ENCODE measurements at regions not wholly inside any gene's neighbourhood (a gene's known extent, or its start where the extent isn't known, plus 50 kb on each side); places are given as distances from the start of the nearest gene placed in this dataset.
"Not testable (repeated sequence)": the region's sequence is repeated elsewhere in the genome, so short reads cannot be mapped to it uniquely, and the experiment has no call there.

- DNase-seq: no peak
Measured at GRCh38 chr2:122074201-122074600, 318.8 kb downstream of the TSN start.

- no peak for DNase-seq
Measured at GRCh38 chr2:122075381-122075780, 319.9 kb downstream of the TSN start.

GRCh38 chr2:122077114-122077513, 321.7 kb downstream of the TSN start:
- DNase-seq: no peak

DNA sequence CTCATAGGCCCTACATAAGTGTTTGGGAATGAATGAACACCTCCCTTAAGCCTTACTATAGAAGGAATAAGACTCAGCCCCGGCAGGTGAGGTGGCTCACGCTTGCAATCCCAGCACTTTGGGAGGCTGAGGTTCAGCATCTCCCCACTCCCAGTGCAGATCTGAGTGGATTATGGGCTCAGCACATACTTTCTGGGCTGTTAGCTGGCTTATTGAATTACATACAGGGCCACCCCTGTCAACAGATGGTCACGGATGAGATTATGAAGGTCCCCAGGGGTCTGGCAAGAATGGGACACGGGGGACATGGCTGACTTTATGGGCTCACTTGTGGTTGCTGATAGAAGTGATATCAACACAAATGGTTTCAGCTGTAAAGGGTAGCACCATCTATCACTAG, 322.3 kb downstream of the TSN start:
- DNase-seq: no peak

DNA sequence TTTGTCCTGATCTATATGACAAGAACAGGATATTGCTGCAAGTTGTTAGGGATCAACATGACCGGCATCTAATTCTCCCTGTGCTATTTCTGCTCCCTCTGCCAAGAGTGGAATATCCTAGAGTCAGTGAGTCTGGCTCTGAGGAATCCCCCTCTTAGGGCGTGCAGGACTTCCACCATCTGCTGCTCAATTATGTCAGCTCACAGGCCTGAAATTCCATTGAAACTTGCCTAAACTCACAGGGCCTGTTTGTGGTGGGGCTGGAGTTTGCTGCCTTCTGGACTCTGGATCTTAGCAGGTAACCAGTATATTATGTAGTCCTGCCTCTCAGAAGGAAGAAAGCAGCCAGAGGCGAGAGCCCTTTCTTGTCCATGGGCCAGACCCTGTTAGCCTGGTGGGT, 323.0 kb downstream of the TSN start:
- DNase-seq: no peak

DNA sequence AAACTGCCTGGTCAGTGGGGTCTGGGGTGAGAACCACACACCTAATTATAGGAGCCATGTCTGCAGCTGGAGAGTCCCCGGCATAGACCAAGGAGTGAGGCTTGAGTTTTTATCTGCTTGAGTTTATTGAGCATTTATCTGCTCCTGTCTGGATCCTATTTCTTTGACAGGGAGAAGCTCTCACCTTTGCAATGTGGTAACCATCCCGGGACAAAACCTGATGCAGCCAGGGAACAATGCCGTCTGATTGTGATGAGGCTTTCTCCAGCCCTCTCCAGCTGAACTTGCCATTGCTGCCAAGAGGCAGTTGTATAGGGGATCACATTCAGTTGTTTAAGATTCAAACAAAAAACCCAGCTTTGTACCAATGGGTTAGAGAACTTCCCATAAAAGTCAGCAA, 324.4 kb downstream of the TSN start:
- no peak for DNase-seq

GRCh38 chr2:122080316-122080715, 324.9 kb downstream of the TSN start:
- no peak for DNase-seq

DNA sequence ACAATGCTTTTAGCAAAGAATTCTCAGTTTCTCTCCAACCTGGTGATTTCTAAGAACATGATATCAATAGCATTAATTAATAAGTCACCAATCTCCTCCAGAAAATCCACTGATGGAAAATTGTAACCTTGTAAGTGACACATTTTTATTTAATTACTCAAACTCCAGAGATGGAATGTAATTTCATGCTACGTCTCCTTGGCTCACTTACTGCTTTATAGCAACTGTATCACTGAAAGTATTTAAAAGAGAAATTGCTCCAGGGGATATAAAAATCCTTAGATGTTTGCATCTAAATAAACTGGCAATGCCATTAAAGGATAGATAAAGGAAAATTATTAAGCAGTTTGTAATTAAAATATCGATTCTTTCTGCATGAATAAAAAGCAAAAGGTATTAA, 325.4 kb downstream of the TSN start:
- no peak for DNase-seq

GRCh38 chr2:122081751-122082150, 326.3 kb downstream of the TSN start:
- DNase-seq: no peak

- no peak for DNase-seq
Measured at GRCh38 chr2:122083256-122084048, 328.0 kb downstream of the TSN start.

DNA sequence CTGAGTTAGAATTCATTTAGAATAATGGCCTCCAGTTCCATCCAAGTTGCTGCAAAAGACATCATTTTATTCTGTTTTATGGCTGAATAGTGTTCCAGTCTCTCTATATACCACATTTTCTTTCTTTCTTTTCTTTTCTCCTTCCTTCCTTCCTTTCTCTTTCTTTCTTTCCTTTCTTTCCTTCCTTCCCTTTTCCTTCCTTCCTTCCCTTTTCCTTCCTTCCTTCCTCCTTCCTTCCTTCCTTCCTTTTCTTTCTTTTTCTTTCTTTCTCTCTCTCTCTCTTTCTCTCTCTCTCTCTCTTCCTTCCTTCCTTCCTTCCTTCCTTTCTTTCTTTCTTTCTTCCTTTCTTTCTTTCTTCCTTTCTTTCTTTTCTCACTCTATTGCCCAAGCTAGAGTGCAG, 330.2 kb downstream of the TSN start:
- DNase-seq: not testable (repeated sequence)

- no peak for DNase-seq
Measured at GRCh38 chr2:122094557-122094956, 339.1 kb downstream of the TSN start.

- no peak for DNase-seq
Measured at GRCh38 chr2:122096761-122097160, 341.3 kb downstream of the TSN start.

DNA sequence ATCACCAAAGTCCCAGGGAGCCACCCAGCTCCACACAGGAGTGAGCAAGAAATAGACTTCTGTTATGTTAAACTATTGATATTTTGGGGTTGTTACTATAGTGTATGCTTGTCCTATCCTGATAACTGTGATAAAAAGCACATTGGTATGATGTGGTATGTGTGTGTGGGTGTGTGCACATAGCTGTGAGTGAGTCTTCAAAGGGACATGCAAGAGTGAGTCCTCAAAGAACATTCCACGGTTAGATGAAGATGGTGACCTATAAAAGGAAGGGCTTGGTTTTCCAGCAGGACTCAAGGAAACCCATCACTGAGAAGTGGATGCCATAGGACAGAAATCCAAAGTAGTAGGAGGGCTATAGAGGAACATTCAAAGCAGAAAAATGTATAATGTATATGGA, 342.9 kb downstream of the TSN start:
- DNase-seq: no peak

DNA sequence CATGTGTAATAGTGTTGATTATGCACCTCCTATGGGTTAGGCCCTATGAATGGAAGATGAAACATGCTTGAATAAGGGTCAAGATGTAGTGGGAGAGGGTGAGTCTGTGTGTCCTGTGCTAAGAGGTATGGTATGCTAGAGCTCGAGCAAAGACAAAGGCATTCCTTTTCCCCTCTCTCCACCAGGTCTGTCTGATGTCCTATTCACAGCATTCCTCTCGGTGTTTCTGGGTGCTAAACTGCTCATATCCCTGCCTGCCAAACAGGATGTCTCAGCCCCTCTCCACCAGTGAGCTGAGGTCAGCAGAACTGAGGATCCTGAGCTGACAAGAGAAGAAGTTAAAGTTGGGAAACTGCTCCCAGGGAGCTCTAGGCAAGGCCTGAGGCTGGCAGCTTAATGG, 344.9 kb downstream of the TSN start:
- no peak for DNase-seq

DNA sequence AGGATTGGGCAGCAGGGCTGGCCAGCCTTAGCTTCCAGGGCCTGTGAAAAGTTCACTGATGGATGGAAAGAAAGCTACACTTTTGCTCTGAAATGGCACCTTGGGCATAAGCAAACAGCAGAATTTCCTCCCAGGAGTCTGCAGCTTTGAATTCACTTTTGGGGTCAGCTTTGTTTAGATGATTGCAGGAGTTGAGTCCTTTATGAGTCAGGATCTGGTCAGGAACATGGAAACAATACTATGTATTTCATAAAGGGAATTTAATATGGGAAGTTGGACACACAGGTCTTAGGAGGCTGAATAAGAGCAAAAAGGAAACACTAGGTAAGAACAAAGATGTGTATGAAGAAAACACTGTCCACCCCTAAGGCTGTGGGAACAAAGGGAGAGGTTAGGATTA, 345.3 kb downstream of the TSN start:
- no peak for DNase-seq

DNA sequence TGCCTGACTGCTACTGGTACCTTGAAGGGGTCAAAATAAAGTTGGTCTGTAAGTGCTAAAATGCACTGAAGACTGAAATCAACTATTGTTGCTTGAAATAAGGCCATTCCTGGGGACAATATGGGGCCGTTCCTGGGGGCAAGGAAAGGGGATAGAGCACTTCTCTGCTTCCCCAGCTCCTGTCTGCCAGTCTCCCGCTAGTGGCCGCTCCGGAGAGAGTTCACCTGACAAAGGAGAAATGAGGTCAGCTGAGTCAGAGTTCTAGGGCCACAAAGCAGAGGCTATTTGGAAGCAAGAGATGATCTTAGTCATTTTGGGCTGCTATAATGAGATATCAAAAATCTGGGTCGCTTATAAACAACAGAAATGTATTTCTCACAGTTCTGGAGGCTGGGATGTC, 345.9 kb downstream of the TSN start:
- no peak for DNase-seq

GRCh38 chr2:122105171-122105876, 349.9 kb downstream of the TSN start:
- DNase-seq: no peak

- no peak for DNase-seq
Measured at GRCh38 chr2:122105877-122106206, 350.4 kb downstream of the TSN start.

DNA sequence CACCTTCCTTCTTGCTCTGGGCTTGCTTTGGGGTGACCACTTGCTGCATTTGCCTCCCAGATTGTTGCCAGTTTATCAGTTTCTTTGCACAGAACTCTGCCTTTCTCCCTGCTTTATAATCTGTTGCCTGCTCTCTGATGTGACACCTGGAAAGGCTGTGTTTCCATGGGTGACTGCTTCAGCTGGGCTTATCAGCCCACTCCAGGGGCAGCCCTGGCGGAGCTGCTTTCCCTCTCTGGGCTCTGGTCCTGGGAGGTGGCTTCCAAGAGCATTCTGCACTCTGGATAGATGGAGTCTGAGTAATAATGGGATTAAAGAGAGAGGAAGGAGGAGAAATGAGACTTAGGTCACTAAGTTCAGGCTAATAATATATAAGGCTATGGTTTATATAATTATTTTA, 352.7 kb downstream of the TSN start:
- no peak for DNase-seq

GRCh38 chr2:122112216-122113005, 357.0 kb downstream of the TSN start:
- DNase-seq: no peak

DNA sequence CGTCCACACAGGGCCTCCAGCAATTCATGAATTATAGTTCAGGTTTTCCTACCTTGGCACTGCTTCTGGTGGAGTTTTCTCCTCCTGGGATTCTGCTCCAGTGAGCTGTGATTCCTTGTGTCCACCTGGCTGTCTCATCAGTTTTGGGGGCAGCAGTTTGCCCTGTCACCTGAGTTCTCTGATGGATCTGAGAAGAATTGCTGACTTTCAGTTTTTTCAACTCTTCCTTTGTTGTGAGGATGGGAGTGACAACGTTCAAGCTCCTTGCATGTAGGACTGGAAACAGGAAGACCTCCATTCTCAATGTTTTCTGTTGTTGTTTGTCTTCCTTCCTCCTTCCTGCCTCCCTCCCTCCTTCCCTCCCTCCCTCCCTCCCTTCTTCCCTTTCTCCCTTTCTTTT, 359.0 kb downstream of the TSN start:
- no peak for DNase-seq

- no peak for DNase-seq
Measured at GRCh38 chr2:122117371-122117770, 361.9 kb downstream of the TSN start.

DNA sequence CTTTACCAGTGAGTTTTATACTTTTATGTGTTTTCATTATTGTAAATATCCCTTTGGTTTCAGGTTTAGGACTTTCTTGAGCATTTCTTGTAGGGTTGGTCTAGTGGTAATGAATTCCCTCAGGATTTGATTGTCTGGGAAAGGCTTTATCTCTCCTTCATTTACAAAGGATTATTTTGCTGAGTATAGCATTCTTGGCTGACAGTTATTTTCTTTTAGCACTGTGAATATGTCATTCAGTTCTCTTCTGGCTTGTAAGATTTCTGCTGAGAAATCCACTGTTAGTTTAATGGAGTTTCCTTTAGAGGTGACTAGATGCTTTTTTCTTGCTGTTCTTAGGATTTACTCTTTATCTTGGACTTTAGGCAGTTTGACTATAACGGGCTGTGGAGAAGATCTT, 373.9 kb downstream of the TSN start:
- DNase-seq: no peak

All from CD4-positive, alpha-beta T cell treated with Interleukin-4 for 1 hour (primary cell).